Activated T-cell treated with anti-CD3 and anti-CD28 coated beads for 24 hours (primary cell): ENCODE measurements at regions not wholly inside any gene's neighbourhood (a gene's known extent, or its start where the extent isn't known, plus 50 kb on each side); places are given as distances from the start of the nearest gene placed in this dataset.
"Not testable (repeated sequence)": the region's sequence is repeated elsewhere in the genome, so short reads cannot be mapped to it uniquely, and the experiment has no call there.

Source experiments
- DNase-seq: peaks from one replicate; pipeline ENCODE4 v3.0.0-alpha.2; 2020; ENCODE audit warnings: low read depth

- no peak for DNase-seq
Measured at GRCh38 chr10:60615541-60615940, 162.7 kb upstream of the CDK1 start.

DNA sequence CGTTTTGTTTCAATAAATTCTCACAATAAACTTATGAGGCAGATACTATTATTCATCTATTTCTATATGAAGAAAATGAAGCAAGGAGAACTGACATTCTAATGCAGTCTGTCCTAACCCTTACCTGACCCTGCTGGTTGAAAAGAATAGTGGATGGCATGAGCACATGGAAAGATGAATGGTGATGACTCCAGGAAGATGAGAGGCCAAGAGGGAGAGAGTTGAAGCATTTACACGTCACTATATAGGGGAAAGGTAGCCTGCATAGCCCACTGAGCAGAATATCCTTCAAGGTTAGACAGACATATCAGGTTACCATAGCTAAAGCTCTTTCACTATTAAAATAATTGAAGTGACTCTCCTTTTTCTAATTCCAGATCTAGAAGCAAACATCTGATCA, 163.9 kb upstream of the CDK1 start:
- DNase-seq: no peak

- DNase-seq: no peak
Measured at GRCh38 chr10:60613434-60613833, 164.8 kb upstream of the CDK1 start.

GRCh38 chr10:60611291-60611747, 167.0 kb upstream of the CDK1 start:
- peak; percentile 20 for DNase-seq

DNA sequence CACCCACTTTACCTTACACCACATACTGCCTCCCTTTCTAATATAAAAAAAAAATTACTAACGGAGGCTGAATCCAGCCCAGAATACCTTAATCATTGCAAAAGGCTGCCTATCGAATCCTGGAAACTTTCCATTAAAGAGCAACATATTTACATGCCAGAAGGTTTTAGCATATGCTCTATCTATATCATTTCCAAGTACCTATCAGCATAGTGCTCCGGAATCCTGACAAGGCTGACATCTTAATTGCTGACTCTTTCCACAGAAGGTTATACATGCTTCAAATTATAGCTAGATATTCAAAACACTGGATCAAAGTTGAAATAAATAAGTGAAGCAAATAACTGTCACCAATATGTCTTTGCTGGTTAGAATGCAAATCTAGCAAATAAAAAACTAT, 170.9 kb upstream of the CDK1 start:
- DNase-seq: no peak

DNA sequence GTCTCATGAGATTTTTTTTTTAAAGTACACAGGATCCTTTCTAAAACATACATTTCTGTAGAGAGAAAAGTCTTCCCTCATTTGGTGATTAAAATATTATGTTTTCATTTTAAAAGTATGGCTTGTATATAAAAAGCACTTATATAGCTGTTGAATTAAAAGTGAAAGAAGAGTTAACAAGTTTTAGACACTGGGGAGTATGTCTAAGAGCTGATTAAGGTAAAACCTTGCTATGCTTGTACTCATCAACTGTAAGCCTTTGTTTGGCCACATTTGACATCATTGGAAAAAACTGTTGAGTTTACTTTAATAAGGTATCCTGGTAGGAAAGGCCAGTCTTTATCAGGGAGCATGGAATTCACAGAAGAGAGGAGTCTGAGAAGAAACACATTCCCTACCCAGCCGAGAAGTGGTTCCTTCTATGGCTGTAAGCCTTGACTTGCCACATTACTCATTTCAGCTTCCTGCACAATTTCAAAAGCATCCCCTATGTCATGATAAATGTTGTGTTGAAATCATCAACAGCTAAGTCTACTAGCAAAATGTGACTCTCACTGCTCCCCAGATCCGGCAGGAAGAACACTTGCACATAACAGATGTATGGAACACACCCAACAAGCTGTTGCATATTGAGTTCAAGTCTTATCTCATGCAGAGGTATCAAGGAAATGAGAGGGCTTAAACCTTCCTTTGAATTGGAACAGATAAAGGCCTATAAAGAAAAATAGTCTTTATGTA, 171.8 kb upstream of the CDK1 start:
- DNase-seq: no peak

- no peak for DNase-seq
Measured at GRCh38 chr10:60605476-60605875, 172.8 kb upstream of the CDK1 start.

GRCh38 chr10:60604342-60604741, 173.9 kb upstream of the CDK1 start:
- no peak for DNase-seq

- no peak for DNase-seq
Measured at GRCh38 chr10:60597513-60597912, 180.8 kb upstream of the CDK1 start.

- DNase-seq: no peak
Measured at GRCh38 chr10:60595852-60596251, 182.4 kb upstream of the CDK1 start.

- no peak for DNase-seq
Measured at GRCh38 chr10:60594476-60595051, 183.7 kb upstream of the CDK1 start.

GRCh38 chr10:60591119-60591518, 187.2 kb upstream of the CDK1 start:
- no peak for DNase-seq

GRCh38 chr10:60589376-60589775, 188.9 kb upstream of the CDK1 start:
- DNase-seq: no peak

DNA sequence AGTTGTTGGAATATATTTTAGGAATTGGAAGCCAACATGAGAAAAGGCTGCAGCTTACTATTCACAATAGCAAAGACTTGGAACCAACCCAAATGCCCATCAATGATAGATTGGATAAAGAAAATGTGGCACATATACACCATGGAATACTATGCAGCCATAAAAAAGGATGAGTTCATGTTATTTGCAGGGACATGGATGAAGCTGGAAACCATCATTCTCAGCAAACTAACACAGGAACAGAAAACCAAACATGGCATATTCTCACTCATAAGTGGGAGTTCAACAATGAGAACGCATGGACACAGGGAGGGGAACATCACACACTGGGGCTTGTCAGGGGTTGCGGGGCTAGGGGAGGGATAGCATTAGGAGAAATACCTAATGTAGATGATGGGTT, 192.1 kb upstream of the ANK3 start:
- not testable (repeated sequence) for DNase-seq

GRCh38 chr10:60578217-60578616, 188.5 kb upstream of the ANK3 start:
- DNase-seq: no peak

DNA sequence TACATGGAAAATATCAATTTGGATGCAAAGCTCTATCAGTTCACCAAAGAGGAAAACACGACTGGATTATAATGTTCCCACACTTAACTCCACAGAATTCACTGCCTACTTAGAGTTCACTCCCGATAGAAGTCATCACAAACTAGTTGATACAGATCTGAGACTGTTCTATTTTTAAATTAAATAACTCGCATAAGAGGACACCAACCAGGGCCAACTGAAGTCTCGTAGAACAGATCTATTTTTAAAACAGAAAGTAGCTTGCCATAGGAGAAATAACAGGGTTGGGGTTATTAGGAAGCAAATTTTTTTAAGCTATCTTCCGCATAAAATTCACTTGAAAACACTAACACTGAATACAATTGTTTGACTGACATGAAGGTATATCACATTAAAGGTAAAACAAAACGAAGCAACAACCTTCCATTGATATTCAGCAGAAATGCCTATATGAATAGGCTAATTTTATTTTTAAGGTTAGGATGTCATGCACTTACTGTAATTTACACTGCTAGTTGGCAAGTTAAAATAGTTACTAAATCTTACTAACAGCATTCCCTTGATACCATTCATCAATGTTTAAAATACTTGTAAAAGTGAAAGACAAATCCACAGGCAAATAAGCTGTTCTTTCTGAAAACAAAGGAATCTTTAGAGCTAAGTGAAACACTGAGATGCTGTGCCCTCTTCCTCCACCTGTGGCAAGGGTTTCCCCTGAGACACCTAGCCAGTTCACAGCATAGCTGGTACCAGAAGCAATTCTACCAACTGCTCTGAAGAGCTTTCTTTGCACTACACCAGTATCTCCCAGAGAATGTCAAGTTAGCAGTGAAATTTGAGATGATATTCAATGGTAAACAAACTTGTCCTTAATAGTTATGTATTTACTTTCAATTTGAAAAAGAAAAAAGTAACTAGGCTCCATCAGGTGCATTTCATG, 186.7 kb upstream of the ANK3 start:
- no peak for DNase-seq

DNA sequence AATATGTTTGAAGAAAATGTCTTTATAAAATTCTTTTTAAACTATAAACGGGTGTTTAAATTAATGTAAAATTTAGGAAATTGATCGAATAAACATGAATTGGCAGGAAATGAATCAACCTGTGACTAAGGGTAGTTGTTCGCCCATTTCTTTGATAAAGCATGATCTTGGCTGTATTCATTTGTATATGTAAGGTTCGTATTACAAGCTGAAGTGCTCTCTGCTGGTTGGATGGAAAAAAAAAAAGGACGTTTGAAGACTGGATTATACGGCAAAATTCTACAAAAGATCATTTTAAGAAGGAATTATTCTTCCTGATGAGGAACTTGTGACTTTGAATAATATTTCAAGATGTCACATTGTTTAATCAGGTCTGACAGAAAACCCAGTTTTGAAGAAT, 185.4 kb upstream of the ANK3 start:
- DNase-seq: no peak

DNA sequence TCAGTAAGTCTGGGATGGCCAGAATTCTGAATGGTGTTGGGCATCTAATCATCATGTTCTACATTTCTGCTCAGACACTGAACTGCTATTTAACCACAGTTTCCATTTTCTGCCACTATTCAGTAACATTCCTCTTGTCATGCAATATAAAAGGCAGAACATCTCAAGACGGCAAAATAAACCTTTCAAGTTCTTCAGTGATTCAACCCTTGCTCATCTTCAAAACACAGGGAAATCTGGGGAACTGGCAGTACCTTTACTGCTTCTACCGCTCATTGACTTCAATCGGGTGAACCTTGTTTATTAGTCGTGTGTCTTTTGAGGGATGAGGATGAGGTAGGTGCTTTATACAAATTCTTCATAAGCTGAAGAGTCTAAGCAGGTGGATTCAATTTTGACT, 184.7 kb upstream of the ANK3 start:
- no peak for DNase-seq

- DNase-seq: peak; percentile 43
Measured at GRCh38 chr10:60573336-60573735, 183.7 kb upstream of the ANK3 start.

DNA sequence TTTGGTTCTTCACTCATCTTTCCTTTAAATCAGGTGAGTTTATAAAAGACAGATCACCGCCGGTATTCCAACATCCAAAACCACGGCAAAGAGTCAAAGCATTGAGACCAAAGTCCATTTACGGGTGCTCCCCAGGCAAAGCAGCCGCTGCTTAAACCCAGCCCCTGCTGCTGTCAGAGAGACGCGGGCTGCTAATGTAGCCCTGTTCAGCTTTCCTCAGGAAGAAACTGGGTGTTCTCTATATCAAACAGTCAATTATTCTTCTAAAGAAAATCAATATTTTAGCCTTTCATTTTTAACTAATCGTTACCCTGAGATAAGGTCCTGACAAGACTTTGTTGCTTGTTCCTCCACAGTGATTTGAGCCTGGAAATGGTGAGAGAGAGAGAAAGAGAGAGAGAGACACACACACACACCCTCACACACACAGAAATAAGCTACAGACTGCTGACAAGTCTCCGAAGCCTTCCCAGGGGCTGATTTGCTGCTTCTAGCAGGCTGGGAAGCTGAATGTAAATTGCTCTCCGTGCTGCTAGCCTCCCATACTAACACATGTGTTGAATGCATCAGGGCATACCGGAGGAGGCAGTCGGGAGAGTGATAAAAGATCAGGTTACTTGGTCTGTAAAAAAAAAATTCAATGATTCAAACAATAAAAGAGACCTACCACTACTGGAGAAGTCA, 183.0 kb upstream of the ANK3 start:
- DNase-seq: peak; percentile 20

DNA sequence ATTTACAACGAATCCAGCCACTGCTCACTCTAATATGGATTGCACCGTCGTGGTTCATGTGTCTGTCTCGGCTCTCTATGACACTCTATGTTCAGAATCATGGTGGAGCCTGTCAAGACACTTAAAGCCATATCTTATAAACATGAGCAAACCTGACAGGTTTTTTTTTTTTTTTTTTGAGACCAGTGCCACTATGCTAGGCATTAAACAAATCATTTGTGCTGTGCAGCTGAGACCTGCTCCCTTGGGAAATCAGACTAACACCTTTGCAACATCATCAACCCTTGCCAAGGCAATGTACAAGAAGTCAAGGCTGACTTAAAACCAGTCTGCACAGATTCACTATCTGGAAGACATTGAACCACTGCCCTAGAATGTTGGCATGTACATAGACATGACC, 181.2 kb upstream of the ANK3 start:
- no peak for DNase-seq

DNA sequence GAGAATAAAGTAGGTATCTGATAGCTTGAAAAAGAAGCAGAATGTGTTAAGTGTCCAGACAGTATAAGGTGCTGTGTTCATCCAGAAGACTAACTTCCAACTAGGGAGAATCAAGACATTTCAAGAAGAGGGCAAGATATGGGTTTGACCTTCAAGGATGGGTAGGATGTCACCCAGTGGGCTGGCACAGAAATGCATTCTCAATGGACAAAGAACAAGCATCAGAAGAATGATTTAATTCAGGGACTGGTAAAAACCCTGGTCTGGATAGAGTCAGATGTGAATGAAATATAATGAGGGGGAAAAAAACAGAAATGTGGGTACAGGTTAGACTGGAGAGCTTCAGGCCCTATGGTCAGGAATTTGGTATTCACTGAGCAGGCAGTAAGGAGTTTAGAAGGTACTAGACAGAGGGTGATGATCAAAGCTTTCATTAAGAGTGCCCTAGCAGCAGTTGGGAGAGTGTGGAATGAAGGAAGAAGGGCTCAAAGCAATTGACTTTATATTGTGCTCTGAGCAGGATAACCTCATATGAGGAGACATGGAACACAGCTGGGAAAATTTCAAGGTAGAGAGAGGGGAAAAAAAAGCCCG, 180.7 kb upstream of the ANK3 start:
- no peak for DNase-seq
